ENCODE measurements at regions not wholly inside any gene's neighbourhood (a gene's known extent, or its start where the extent isn't known, plus 50 kb on each side); places are given as distances from the start of the nearest gene placed in this dataset.

DNA sequence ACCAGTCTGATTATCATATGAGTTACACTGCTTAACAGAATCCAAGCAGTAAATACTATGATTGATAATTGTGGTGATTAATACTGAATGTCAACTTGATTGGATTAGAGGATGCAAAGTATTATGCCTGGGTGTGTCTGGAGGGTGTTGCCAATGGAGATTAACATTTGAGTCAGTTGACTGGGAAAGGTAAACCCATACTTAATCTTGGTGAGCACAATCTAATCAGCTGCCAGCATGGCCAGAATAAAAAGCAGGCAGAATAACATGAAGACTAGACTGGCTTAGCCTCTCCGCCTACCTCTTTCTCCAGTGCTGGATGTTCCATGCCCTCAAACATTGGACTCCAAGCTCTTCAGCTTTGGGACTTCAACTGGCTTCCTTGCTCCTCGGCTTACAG lies 961.3 kb downstream of the ADGRL3 start:
- CTCF ChIA-PET = no interaction called here
- no TSS peak for BruUV-seq (replicated peaks)
- intact Hi-C loops (cut with micrococcal nuclease; ENCODE audit: unreplicated experiment) = no loop called here
- H3K4me1 Mint-ChIP-seq (ENCODE audit: low read depth, unreplicated experiment) = no peaks in the 10 kb centered on the region
- H3K9me3 Mint-ChIP-seq (ENCODE audit: low read depth, unreplicated experiment) = peaks cover under 1% of the 10 kb centered on the region
- H3K27me3 Mint-ChIP-seq (ENCODE audit: unreplicated experiment) = no peaks in the 10 kb centered on the region
- H3K27ac Mint-ChIP-seq (ENCODE audit: unreplicated experiment) = no peak overlapping the region
- H3K36me3 Mint-ChIP-seq (ENCODE audit: insufficient read depth, unreplicated experiment) = no peaks in the 10 kb centered on the region
- TF ChIP-seq, protein P1, sequence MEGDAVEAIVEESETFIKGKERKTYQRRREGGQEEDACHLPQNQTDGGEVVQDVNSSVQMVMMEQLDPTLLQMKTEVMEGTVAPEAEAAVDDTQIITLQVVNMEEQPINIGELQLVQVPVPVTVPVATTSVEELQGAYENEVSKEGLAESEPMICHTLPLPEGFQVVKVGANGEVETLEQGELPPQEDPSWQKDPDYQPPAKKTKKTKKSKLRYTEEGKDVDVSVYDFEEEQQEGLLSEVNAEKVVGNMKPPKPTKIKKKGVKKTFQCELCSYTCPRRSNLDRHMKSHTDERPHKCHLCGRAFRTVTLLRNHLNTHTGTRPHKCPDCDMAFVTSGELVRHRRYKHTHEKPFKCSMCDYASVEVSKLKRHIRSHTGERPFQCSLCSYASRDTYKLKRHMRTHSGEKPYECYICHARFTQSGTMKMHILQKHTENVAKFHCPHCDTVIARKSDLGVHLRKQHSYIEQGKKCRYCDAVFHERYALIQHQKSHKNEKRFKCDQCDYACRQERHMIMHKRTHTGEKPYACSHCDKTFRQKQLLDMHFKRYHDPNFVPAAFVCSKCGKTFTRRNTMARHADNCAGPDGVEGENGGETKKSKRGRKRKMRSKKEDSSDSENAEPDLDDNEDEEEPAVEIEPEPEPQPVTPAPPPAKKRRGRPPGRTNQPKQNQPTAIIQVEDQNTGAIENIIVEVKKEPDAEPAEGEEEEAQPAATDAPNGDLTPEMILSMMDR (IDR thresholded peaks at IDR 0.05; ENCODE audit: unreplicated experiment) = no peak
- no peak overlapping the region for H3K4me3 Mint-ChIP-seq (ENCODE audit: low read depth, unreplicated experiment)
- DNase-seq = no peak

DNA sequence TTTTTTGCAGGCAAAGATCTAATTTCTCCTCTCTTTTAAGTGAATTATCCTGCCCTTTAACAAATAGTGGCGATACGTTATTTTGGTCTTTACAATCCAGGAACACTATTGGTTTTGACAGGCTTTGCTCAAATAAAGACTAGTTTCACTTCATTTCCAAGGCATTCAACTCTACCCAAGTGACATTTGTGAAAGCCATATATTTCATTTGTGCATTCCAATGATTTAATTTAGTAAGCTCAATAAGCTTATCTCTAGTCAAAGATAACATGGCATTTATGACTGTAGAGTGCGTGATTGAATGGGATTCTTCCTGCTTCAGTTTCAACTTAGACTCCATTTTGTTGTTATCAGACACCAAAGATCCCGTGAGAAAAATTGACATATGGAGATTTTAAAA lies 959.8 kb downstream of the ADGRL3 start:
- DNase-seq = no peak
- Mint-ChIP-seq H3K27me3 (ENCODE audit: unreplicated experiment) (no peaks in the 10 kb centered on the region), H3K36me3 (ENCODE audit: insufficient read depth, unreplicated experiment) (no peaks in the 10 kb centered on the region), H3K4me1 (ENCODE audit: low read depth, unreplicated experiment) (no peaks in the 10 kb centered on the region), H3K9me3 (ENCODE audit: low read depth, unreplicated experiment) (peaks cover 2% of the 10 kb centered on the region), H3K27ac (ENCODE audit: unreplicated experiment) (no peak overlapping the region), H3K4me3 (ENCODE audit: low read depth, unreplicated experiment) (no peak overlapping the region)
- intact Hi-C loops (cut with micrococcal nuclease; ENCODE audit: unreplicated experiment) = no loop called here
- CTCF ChIA-PET = no interaction called here
- TF ChIP-seq, protein P1 (IDR thresholded peaks at IDR 0.05; ENCODE audit: unreplicated experiment) = no peak
- no TSS peak for BruUV-seq (replicated peaks)

DNA sequence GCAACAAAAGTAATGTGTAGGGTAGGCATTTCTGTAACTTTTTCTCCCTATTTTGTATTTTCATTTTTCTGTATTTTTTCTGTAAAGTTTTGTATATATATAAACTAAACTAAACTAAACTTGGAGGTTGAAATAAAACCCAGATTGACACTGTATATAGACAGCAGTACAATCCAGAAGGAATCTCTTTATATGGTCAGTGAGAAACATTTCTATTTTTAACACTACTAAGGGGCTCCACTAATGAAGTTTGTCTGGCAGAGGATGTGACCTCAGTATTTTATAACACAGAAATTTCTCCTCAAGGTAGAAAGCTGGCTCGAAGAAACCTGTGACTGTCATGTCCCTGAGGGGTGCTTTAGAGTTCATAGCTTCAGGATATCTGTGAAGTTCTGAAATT lies 959.2 kb downstream of the ADGRL3 start:
- H3K4me3 Mint-ChIP-seq (ENCODE audit: low read depth, unreplicated experiment) = no peak overlapping the region
- H3K9me3 Mint-ChIP-seq (ENCODE audit: low read depth, unreplicated experiment) = peaks cover 2% of the 10 kb centered on the region
- intact Hi-C loops (cut with micrococcal nuclease; ENCODE audit: unreplicated experiment) = no loop called here
- no peaks in the 10 kb centered on the region for H3K4me1 Mint-ChIP-seq (ENCODE audit: low read depth, unreplicated experiment)
- H3K36me3 Mint-ChIP-seq (ENCODE audit: insufficient read depth, unreplicated experiment) = no peaks in the 10 kb centered on the region
- BruUV-seq (replicated peaks) = no TSS peak
- TF ChIP-seq, protein P1 (IDR thresholded peaks at IDR 0.05; ENCODE audit: unreplicated experiment) = no peak
- no peaks in the 10 kb centered on the region for H3K27me3 Mint-ChIP-seq (ENCODE audit: unreplicated experiment)
- no peak for DNase-seq
- no peak overlapping the region for H3K27ac Mint-ChIP-seq (ENCODE audit: unreplicated experiment)
- CTCF ChIA-PET = no interaction called here

DNA sequence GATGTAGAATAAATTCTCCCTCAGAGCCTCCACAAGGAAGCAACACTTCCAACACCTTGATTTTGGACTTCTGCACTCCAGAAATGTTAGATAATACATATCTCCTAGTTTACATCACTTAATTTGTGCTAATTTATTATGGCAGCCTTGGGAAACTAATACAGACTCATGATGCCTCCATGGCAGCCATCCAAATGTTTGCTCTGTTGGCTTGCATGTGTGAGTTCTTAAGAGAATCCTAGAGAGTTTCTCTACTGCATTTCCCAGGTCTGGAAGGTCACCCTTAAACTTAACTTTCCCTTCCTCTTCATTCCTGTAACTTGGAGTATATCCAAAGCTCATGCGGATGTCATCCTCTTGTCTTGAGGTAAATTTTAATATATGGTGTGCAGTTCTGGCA lies 956.1 kb downstream of the ADGRL3 start:
- Mint-ChIP-seq H3K9me3 (ENCODE audit: low read depth, unreplicated experiment) (peaks cover 2% of the 10 kb centered on the region), H3K36me3 (ENCODE audit: insufficient read depth, unreplicated experiment) (no peaks in the 10 kb centered on the region), H3K27ac (ENCODE audit: unreplicated experiment) (no peak overlapping the region), H3K4me3 (ENCODE audit: low read depth, unreplicated experiment) (no peak overlapping the region), H3K27me3 (ENCODE audit: unreplicated experiment) (no peaks in the 10 kb centered on the region), H3K4me1 (ENCODE audit: low read depth, unreplicated experiment) (no peaks in the 10 kb centered on the region)
- TF ChIP-seq, protein P1 (IDR thresholded peaks at IDR 0.05; ENCODE audit: unreplicated experiment) = no peak
- CTCF ChIA-PET = no interaction called here
- BruUV-seq (replicated peaks) = no TSS peak
- intact Hi-C loops (cut with micrococcal nuclease; ENCODE audit: unreplicated experiment) = no loop called here
- DNase-seq = no peak

DNA sequence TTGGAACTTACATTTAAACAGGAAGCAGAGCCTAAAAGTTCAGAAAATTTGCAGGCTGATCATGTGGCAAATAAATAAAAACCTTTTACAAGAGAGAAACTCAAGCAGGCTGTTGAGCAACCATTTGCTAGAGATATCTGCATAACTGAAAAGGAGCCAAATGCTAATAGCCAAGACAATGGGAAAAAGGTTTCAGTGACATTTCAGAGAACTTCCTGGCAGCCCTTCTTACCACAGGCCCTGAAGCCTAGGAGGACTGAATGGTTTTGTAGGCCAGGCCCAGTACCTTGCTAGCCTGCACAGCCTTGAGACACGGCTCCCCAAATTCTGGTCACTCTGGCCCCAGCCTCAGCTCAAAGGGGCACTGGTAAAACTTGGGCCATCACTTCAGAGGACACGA lies 945.1 kb downstream of the ADGRL3 start:
- CTCF ChIA-PET = no interaction called here
- intact Hi-C loops (cut with micrococcal nuclease; ENCODE audit: unreplicated experiment) = no loop called here
- Mint-ChIP-seq H3K9me3 (ENCODE audit: low read depth, unreplicated experiment) (peaks cover 6% of the 10 kb centered on the region), H3K36me3 (ENCODE audit: insufficient read depth, unreplicated experiment) (no peaks in the 10 kb centered on the region), H3K27ac (ENCODE audit: unreplicated experiment) (no peak overlapping the region), H3K27me3 (ENCODE audit: unreplicated experiment) (no peaks in the 10 kb centered on the region), H3K4me3 (ENCODE audit: low read depth, unreplicated experiment) (no peak overlapping the region), H3K4me1 (ENCODE audit: low read depth, unreplicated experiment) (no peaks in the 10 kb centered on the region)
- no TSS peak for BruUV-seq (replicated peaks)
- DNase-seq = no peak
- TF ChIP-seq, protein P1 (IDR thresholded peaks at IDR 0.05; ENCODE audit: unreplicated experiment) = no peak
